HEK293 (cell line): ENCODE measurements at regions not wholly inside any gene's neighbourhood (a gene's known extent, or its start where the extent isn't known, plus 50 kb on each side); places are given as distances from the start of the nearest gene placed in this dataset.

ENCODE experiments used
- CTCF ChIA-PET: fragments of 350-600 bp; formaldehyde crosslinking; extraction: SDS; loops from one replicate; lab custom pipeline; 2021; ENCODE audit warnings: antibody characterized with exemption; lab: Yijun Ruan, JAX
- POLR2A ChIA-PET: fragments of 300-600 bp; formaldehyde crosslinking; extraction: SDS; loops from one replicate; lab custom pipeline; 2020; ENCODE audit warnings: antibody characterized with exemption, inconsistent platforms; lab: Yijun Ruan, JAX
- H3K27ac ChIP-seq: fragments of 200-500 bp; sonication (Bioruptor generic); 2 replicates; pipeline ENCODE4 v1.5.1; 2014; ENCODE audit warnings: low read depth, low read length, control low read depth, inconsistent platforms; ENCODE audit errors: extremely low read depth
- H3K36me3 ChIP-seq, 2 experiments: fragments of 200-500 bp in 1 of 2; sonication (Bioruptor generic) in 1 of 2; 1 replicate in 1 of 2; 2 replicates in 1 of 2; pipeline ENCODE4 v1.5.1; 2014 to 2017; ENCODE audit warnings: inconsistent platforms in 2 of 2, low read length in 2 of 2; ENCODE audit not compliant: control insufficient read depth in 2 of 2, insufficient read depth in 1 of 2
- H3K4me1 ChIP-seq: fragments of 200-500 bp; sonication (Bioruptor generic); 2 replicates; pipeline ENCODE4 v1.5.1; 2014; ENCODE audit warnings: mild to moderate bottlenecking, low read length, inconsistent platforms; ENCODE audit not compliant: control insufficient read depth, insufficient read depth
- H3K4me3 ChIP-seq: 2 replicates; pipeline ENCODE4 v1.5.1; 2011; ENCODE audit warnings: low read depth, mild to moderate bottlenecking, control low read depth, low read length, moderate library complexity
- H3K9me3 ChIP-seq: fragments of 200-500 bp; sonication (Bioruptor generic); 2 replicates; pipeline ENCODE4 v1.5.1; 2014; ENCODE audit warnings: low read depth, low read length, inconsistent platforms; ENCODE audit not compliant: control insufficient read depth, insufficient read depth
- BCL11A ChIP-seq: fragments of 450-650 bp; formaldehyde crosslinking; IDR thresholded peaks from 2 replicates; pipeline ENCODE4 v1.5.1; 2016; ENCODE audit warnings: low read depth, missing biosample characterization, missing genetic modification characterization
- PBX3 ChIP-seq: sonication (generic); formaldehyde crosslinking; IDR thresholded peaks from 2 replicates; pipeline ENCODE4 v1.8.1; 2022; ENCODE audit warnings: mild to moderate bottlenecking, moderate library complexity, missing genetic modification reagents
- REST ChIP-seq: fragments of 450-650 bp; formaldehyde crosslinking; IDR thresholded peaks from 2 replicates; pipeline ENCODE4 v1.5.1; 2016; ENCODE audit warnings: missing biosample characterization, missing genetic modification characterization
- SETDB1 ChIP-seq: IDR thresholded peaks from one replicate; pipeline ENCODE4 v1.6.1; 2017; ENCODE audit warnings: mild to moderate bottlenecking, low read length, moderate library complexity, mixed read lengths; ENCODE audit not compliant: insufficient read length
- ZBTB1 ChIP-seq: fragments of 450-650 bp; formaldehyde crosslinking; IDR thresholded peaks from 2 replicates; pipeline ENCODE4 v1.5.1; 2016; ENCODE audit warnings: missing biosample characterization, missing genetic modification characterization
- ZBTB26 ChIP-seq: fragments of 450-650 bp; formaldehyde crosslinking; optimal IDR thresholded peaks from 2 replicates; pipeline ENCODE3; 2016; ENCODE audit warnings: missing biosample characterization, mild to moderate bottlenecking, missing genetic modification characterization
- ZFP3 ChIP-seq: fragments of 450-650 bp; formaldehyde crosslinking; IDR thresholded peaks from 2 replicates; pipeline ENCODE4 v1.5.1; 2016; ENCODE audit warnings: low read depth, missing biosample characterization, missing genetic modification characterization
- ZFP41 ChIP-seq: fragments of 450-650 bp; formaldehyde crosslinking; IDR thresholded peaks from 2 replicates; pipeline ENCODE4 v1.5.1; 2016; ENCODE audit warnings: missing biosample characterization, missing genetic modification characterization, borderline replicate concordance
- ZNF10 ChIP-seq: fragments of 450-650 bp; formaldehyde crosslinking; IDR thresholded peaks from 2 replicates; pipeline ENCODE4 v1.5.1; 2017; ENCODE audit warnings: missing biosample characterization, missing genetic modification characterization
- ZNF140 ChIP-seq: fragments of 450-650 bp; formaldehyde crosslinking; IDR thresholded peaks from 2 replicates; pipeline ENCODE4 v1.5.1; 2016; ENCODE audit warnings: missing biosample characterization, missing genetic modification characterization
- ZNF157 ChIP-seq: fragments of 450-650 bp; formaldehyde crosslinking; IDR thresholded peaks from 2 replicates; pipeline ENCODE4 v1.5.1; 2016; ENCODE audit warnings: missing biosample characterization, missing genetic modification characterization
- ZNF211 ChIP-seq: fragments of 450-650 bp; formaldehyde crosslinking; IDR thresholded peaks from 2 replicates; pipeline ENCODE4 v1.5.1; 2016; ENCODE audit warnings: low read depth, missing biosample characterization, missing genetic modification characterization
- ZNF214 ChIP-seq: fragments of 450-650 bp; formaldehyde crosslinking; IDR thresholded peaks from 2 replicates; pipeline ENCODE4 v1.5.1; 2017; ENCODE audit warnings: missing biosample characterization, mild to moderate bottlenecking, missing genetic modification characterization, borderline replicate concordance
- ZNF274 ChIP-seq, 2 experiments: fragments of 200-500 bp in 1 of 2; fragments of 450-650 bp in 1 of 2; sonication (Bioruptor generic) in 1 of 2; formaldehyde crosslinking in 1 of 2; IDR thresholded peaks; 2 replicates each; pipeline versions ENCODE4 v1.5.1 to v1.6.1; 2014 to 2016; ENCODE audit warnings: borderline replicate concordance in 1 of 2, inconsistent platforms in 1 of 2, low read length in 1 of 2, missing biosample characterization in 1 of 2, missing genetic modification characterization in 1 of 2
- ZNF398 ChIP-seq: fragments of 450-650 bp; formaldehyde crosslinking; IDR thresholded peaks from 2 replicates; pipeline ENCODE4 v1.5.1; 2017; ENCODE audit warnings: missing biosample characterization, missing genetic modification characterization
- ZNF473 ChIP-seq: fragments of 450-650 bp; formaldehyde crosslinking; IDR thresholded peaks from 2 replicates; pipeline ENCODE4 v1.5.1; 2017; ENCODE audit warnings: missing biosample characterization, missing genetic modification characterization
- ZNF548 ChIP-seq: fragments of 450-650 bp; formaldehyde crosslinking; IDR thresholded peaks from 2 replicates; pipeline ENCODE4 v1.5.1; 2016; ENCODE audit warnings: missing biosample characterization, missing genetic modification characterization
- ZNF558 ChIP-seq: fragments of 450-650 bp; formaldehyde crosslinking; IDR thresholded peaks from 2 replicates; pipeline ENCODE4 v1.5.1; 2016; ENCODE audit warnings: missing biosample characterization, missing genetic modification characterization
- ZNF571 ChIP-seq: fragments of 450-650 bp; formaldehyde crosslinking; IDR thresholded peaks from 2 replicates; pipeline ENCODE4 v1.5.0; 2017; ENCODE audit warnings: missing biosample characterization, missing genetic modification characterization
- ZNF654 ChIP-seq: fragments of 450-650 bp; formaldehyde crosslinking; IDR thresholded peaks from 2 replicates; pipeline ENCODE4 v1.5.1; 2016; ENCODE audit warnings: low read depth, missing biosample characterization, missing genetic modification characterization
- ZNF830 ChIP-seq: fragments of 450-650 bp; IDR thresholded peaks from 2 replicates; pipeline ENCODE4 v1.5.0; 2018; ENCODE audit warnings: missing biosample characterization, missing genetic modification characterization, low read depth, mild to moderate bottlenecking, moderate library complexity

- CTCF ChIA-PET, result no interaction called here
- no peak overlapping the region for H3K27ac ChIP-seq
- no peak overlapping the region for H3K4me3 ChIP-seq
- H3K4me1 ChIP-seq, result no peaks in the 10 kb centered on the region
- POLR2A ChIA-PET, result no interaction called here
- H3K9me3 ChIP-seq, result no peaks in the 10 kb centered on the region
- TF ChIP-seq ZNF473, result no peak
- no peak for TF ChIP-seq ZNF398
- H3K36me3 ChIP-seq, result no peaks in the 10 kb centered on the region
These were observed 78.9 kb downstream of the FANCF start for GRCh38 chr11:22546746-22547145.

GRCh38 chr11:22543261-22543660, 82.4 kb downstream of the FANCF start:
- H3K4me3 ChIP-seq, result no peak overlapping the region
- H3K4me1 ChIP-seq, result no peaks in the 10 kb centered on the region
- CTCF ChIA-PET, result no interaction called here
- H3K9me3 ChIP-seq, result no peaks in the 10 kb centered on the region
- POLR2A ChIA-PET, result no interaction called here
- no peaks in the 10 kb centered on the region for H3K36me3 ChIP-seq
- H3K27ac ChIP-seq, result no peak overlapping the region
- TF ChIP-seq ZFP3 (tag by site-specific recombination) (no peak), ZFP41 (no peak), ZNF830 (tag by site-specific recombination) (no peak)

- Histone ChIP-seq H3K36me3 (no peaks in the 10 kb centered on the region), H3K4me3 (no peak overlapping the region), H3K4me1 (no peaks in the 10 kb centered on the region), H3K9me3 (no peaks in the 10 kb centered on the region)
- TF ChIP-seq ZNF654 (tag by site-specific recombination) (peak; percentile 32), SETDB1 (no peak)
- TF ChIP-seq, all 188 proteins: peak for 1
- ChIA-PET CTCF (interaction anchor here (0.6 to 2.2 kb wide), 11 partner anchors 18 to 1028 kb away, joined by 3 to 19 read pairs (median 4); no protein-coding TSS in a partner anchor), POLR2A (no interaction called here)
- H3K27ac ChIP-seq, result no peak overlapping the region
These were observed 85.8 kb downstream of the FANCF start for GRCh38 chr11:22539821-22540256.

- no peak overlapping the region for H3K4me3 ChIP-seq
- no peaks in the 10 kb centered on the region for H3K36me3 ChIP-seq
- no peak overlapping the region for H3K27ac ChIP-seq
- H3K9me3 ChIP-seq, result no peaks in the 10 kb centered on the region
- ChIA-PET CTCF (no interaction called here), POLR2A (no interaction called here)
- no peaks in the 10 kb centered on the region for H3K4me1 ChIP-seq
- TF ChIP-seq ZNF10 (tag by site-specific recombination) (no peak), ZNF214 (tag by site-specific recombination) (no peak), ZNF140 (tag by site-specific recombination) (no peak), ZNF571 (tag by site-specific recombination) (no peak), REST (tag by site-specific recombination) (no peak), ZBTB1 (tag by site-specific recombination) (no peak), ZNF558 (no peak), ZNF274 (IDR thresholded peaks at IDR 0.05; ENCODE audit: low read length) (no peak), ZNF274 (tag by site-specific recombination; IDR thresholded peaks at IDR 0.05; ENCODE audit: borderline replicate concordance) (no peak), ZBTB26 (no peak), PBX3 (CRISPR knock-in tag) (no peak), ZNF157 (tag by site-specific recombination) (no peak), ZNF211 (no peak), BCL11A (tag by site-specific recombination) (no peak), ZNF548 (no peak)
These were observed 89.6 kb downstream of the FANCF start for GRCh38 chr11:22536071-22536470.
